ENCODE measurements at regions not wholly inside any gene's neighbourhood (a gene's known extent, or its start where the extent isn't known, plus 50 kb on each side); places are given as distances from the start of the nearest gene placed in this dataset.

DNA sequence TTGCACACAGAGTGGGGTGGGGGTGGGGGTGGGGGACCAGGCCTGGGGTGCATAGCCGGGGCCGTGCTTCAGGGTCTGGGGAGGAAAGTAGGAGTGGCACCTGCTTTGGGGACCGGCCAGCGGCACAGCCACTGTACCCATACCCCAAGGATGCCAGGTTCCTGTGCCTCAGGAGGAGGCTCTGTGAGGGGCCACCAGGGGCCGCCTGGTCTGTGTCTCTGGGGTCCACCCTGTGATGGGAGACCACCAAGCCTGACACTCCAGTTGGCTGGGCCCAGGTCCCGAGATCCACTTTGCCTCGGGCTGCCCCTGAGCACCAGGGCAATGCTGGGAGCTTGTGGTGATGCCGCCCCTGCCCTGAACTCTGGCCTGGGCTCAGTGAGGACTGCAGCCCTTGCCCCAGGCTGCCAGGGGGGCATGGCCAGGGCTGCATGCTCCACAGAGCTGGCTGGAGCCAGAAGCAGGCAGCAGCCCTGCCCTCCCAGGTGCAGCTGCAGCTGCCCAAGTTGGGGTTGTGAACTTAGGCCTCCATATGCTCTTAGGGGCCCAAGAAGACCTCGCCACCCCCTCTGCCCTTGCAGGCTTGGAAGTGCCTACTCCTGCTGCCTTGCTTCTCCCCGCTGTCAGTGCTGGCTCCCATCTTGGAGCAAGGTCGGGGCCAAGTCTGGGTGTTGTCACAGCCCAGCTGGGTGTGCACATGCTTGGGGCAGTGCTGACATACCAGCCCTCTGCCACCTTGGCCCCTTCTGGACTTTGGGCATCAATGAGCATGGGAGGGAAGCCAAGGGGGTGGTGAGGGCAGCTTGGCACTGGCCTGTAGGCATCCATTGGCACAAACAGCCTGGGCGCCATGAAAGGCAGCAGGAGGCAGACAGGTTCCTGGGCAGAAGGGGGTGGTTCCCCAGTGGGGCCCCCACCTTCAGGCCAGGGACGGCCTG, 123.3 kb upstream of the THY1 start:
- TF ChIP-seq EZH2phosphoT487 (IDR thresholded peaks at IDR 0.05; ENCODE audit: borderline replicate concordance, low read depth, low read length), result no peak
- TF ChIP-seq, protein P1, sequence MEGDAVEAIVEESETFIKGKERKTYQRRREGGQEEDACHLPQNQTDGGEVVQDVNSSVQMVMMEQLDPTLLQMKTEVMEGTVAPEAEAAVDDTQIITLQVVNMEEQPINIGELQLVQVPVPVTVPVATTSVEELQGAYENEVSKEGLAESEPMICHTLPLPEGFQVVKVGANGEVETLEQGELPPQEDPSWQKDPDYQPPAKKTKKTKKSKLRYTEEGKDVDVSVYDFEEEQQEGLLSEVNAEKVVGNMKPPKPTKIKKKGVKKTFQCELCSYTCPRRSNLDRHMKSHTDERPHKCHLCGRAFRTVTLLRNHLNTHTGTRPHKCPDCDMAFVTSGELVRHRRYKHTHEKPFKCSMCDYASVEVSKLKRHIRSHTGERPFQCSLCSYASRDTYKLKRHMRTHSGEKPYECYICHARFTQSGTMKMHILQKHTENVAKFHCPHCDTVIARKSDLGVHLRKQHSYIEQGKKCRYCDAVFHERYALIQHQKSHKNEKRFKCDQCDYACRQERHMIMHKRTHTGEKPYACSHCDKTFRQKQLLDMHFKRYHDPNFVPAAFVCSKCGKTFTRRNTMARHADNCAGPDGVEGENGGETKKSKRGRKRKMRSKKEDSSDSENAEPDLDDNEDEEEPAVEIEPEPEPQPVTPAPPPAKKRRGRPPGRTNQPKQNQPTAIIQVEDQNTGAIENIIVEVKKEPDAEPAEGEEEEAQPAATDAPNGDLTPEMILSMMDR (conservative IDR thresholded peaks at IDR 0.05; ENCODE audit: low read length), result no peak
- intact Hi-C loops (cut with micrococcal nuclease; ENCODE audit: unreplicated experiment), result no loop called here
- no peaks in the 10 kb centered on the region for H3K9me2 ChIP-seq (ENCODE audit: insufficient read depth, low read length)
- no peaks in the 10 kb centered on the region for H3K79me2 ChIP-seq (ENCODE audit: insufficient read depth, low read depth, low read length)
- BruUV-seq (replicated peaks), result no TSS peak
- ChIA-PET POLR2A (no interaction called here), CTCF (ENCODE audit: unreplicated experiment) (no interaction called here)
- H3K4me1 ChIP-seq (ENCODE audit: insufficient read depth, low read length, poor library complexity, severe bottlenecking), result no peaks in the 10 kb centered on the region
- no peak overlapping the region for H3K4me2 ChIP-seq (ENCODE audit: low read length)
- no peak overlapping the region for H2AFZ ChIP-seq (ENCODE audit: low read length)
- H3K9me3 ChIP-seq (ENCODE audit: low read length), result no peaks in the 10 kb centered on the region
- DNase-seq (ENCODE audit: low spot score), result no peak
- H3K27ac ChIP-seq (ENCODE audit: low read depth, low read length, poor library complexity, severe bottlenecking), result no peak overlapping the region
- H3K36me3 ChIP-seq (ENCODE audit: insufficient read depth, low read length), result no peaks in the 10 kb centered on the region
- H4K20me1 ChIP-seq (ENCODE audit: insufficient read depth, low read length), result no peaks in the 10 kb centered on the region
- no peak overlapping the region for H3K4me3 ChIP-seq (ENCODE audit: low read depth, low read length, poor library complexity, severe bottlenecking)

DNA sequence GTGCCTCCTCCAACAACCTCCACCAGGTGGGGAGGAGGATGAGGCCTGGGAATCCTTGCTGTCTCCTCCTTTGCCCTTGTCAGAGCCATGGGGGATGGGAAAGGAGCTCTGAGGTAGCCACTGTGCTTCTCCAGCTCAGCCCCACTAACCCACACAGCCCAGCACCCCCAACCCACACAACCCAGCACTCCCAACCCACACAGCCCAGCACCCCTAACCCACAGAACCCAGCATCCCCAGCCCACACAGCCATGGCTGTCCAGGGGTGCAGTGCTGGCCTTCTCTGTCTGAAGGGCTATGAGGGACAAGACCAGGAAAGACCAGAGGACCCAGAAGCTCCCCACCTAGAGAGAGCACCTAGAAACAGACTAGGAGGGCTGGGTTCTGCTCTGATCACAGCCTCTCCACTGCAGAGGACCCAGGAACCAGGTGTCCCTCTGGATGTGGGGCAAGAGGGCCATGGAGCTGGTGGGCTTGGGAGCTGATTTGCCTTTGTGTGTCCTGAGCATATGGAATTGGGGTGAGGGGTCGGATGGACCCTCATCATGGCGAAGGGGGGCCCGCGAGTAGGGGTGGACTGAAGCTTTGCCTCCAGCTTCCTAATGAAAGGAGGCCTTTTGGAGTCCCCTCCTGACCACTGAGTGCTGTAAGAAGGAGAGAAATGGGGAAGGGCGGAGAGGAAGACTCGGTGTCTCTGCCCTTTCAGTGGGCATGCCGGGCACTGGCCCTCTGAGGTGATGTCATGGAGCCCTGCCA, 117.6 kb upstream of the THY1 start:
- H4K20me1 ChIP-seq (ENCODE audit: insufficient read depth, low read length), result no peaks in the 10 kb centered on the region
- no peaks in the 10 kb centered on the region for H3K79me2 ChIP-seq (ENCODE audit: insufficient read depth, low read depth, low read length)
- H3K36me3 ChIP-seq (ENCODE audit: insufficient read depth, low read length), result no peaks in the 10 kb centered on the region
- no peaks in the 10 kb centered on the region for H3K9me3 ChIP-seq (ENCODE audit: low read length)
- H2AFZ ChIP-seq (ENCODE audit: low read length), result no peak overlapping the region
- no peak overlapping the region for H3K4me2 ChIP-seq (ENCODE audit: low read length)
- no peak overlapping the region for H3K27ac ChIP-seq (ENCODE audit: low read depth, low read length, poor library complexity, severe bottlenecking)
- no peak for DNase-seq (ENCODE audit: low spot score)
- no peak overlapping the region for H3K4me3 ChIP-seq (ENCODE audit: low read depth, low read length, poor library complexity, severe bottlenecking)
- CTCF ChIA-PET (ENCODE audit: unreplicated experiment), result no interaction called here
- BruUV-seq (replicated peaks), result no TSS peak
- no peaks in the 10 kb centered on the region for H3K9me2 ChIP-seq (ENCODE audit: insufficient read depth, low read length)
- no peaks in the 10 kb centered on the region for H3K4me1 ChIP-seq (ENCODE audit: insufficient read depth, low read length, poor library complexity, severe bottlenecking)
- TF ChIP-seq, protein P1 (conservative IDR thresholded peaks at IDR 0.05; ENCODE audit: low read length), result no peak
- TF ChIP-seq EZH2phosphoT487 (IDR thresholded peaks at IDR 0.05; ENCODE audit: borderline replicate concordance, low read depth, low read length), result no peak
- POLR2A ChIA-PET, result no interaction called here
- intact Hi-C loops (cut with micrococcal nuclease; ENCODE audit: unreplicated experiment), result no loop called here

DNA sequence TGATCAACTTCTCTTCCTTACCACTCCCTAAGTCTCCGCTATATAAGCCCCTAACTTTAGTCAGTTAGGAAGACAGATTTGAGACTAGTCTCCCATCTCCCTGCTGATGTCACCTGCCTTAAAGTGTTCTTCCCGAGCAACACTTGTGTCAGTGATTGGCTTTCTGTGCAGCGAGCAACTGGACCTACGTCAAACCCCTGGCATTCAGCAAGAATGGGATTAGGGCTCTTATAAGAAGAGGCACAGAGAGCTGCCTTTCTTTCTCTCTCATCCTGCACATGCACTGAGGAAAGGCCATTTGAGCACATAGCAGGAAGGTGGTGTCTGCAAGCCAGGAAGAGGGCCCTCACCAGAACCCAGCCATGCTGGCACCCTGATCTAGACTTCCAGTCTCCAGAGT, 116.6 kb upstream of the THY1 start:
- no peak for TF ChIP-seq EZH2phosphoT487 (IDR thresholded peaks at IDR 0.05; ENCODE audit: borderline replicate concordance, low read depth, low read length)
- TF ChIP-seq, protein P1 (conservative IDR thresholded peaks at IDR 0.05; ENCODE audit: low read length), result no peak
- Histone ChIP-seq H3K4me2 (ENCODE audit: low read length) (no peak overlapping the region), H3K9me3 (ENCODE audit: low read length) (no peaks in the 10 kb centered on the region), H4K20me1 (ENCODE audit: insufficient read depth, low read length) (no peaks in the 10 kb centered on the region), H3K36me3 (ENCODE audit: insufficient read depth, low read length) (no peaks in the 10 kb centered on the region), H3K9me2 (ENCODE audit: insufficient read depth, low read length) (no peaks in the 10 kb centered on the region), H3K79me2 (ENCODE audit: insufficient read depth, low read depth, low read length) (no peaks in the 10 kb centered on the region), H3K4me3 (ENCODE audit: low read depth, low read length, poor library complexity, severe bottlenecking) (no peak overlapping the region), H2AFZ (ENCODE audit: low read length) (no peak overlapping the region), H3K4me1 (ENCODE audit: insufficient read depth, low read length, poor library complexity, severe bottlenecking) (no peaks in the 10 kb centered on the region), H3K27ac (ENCODE audit: low read depth, low read length, poor library complexity, severe bottlenecking) (no peak overlapping the region)
- intact Hi-C loops (cut with micrococcal nuclease; ENCODE audit: unreplicated experiment), result no loop called here
- no TSS peak for BruUV-seq (replicated peaks)
- no peak for DNase-seq (ENCODE audit: low spot score)
- CTCF ChIA-PET (ENCODE audit: unreplicated experiment), result no interaction called here
- POLR2A ChIA-PET, result no interaction called here

All from OCI-LY7 (cell line).